ENCODE measurements at regions not wholly inside any gene's neighbourhood (a gene's known extent, or its start where the extent isn't known, plus 50 kb on each side); places are given as distances from the start of the nearest gene placed in this dataset.
"Not testable (repeated sequence)": the region's sequence is repeated elsewhere in the genome, so short reads cannot be mapped to it uniquely, and the experiment has no call there.

- DNase-seq: no peak
Observed at GRCh38 chr13:99731747-99732146, 230.5 kb downstream of the TM9SF2 start.

GRCh38 chr13:99730403-99730802 lies 229.1 kb downstream of the TM9SF2 start:
- DNase-seq: no peak

GRCh38 chr13:99729745-99730144 lies 228.5 kb downstream of the TM9SF2 start:
- DNase-seq: no peak

- DNase-seq: not testable (repeated sequence)
Observed at GRCh38 chr13:99727651-99728050, 226.4 kb downstream of the TM9SF2 start.

- no peak for DNase-seq
Observed at GRCh38 chr13:99726282-99726894, 225.1 kb downstream of the TM9SF2 start.

- DNase-seq: no peak
Observed at GRCh38 chr13:99725644-99726043, 224.4 kb downstream of the TM9SF2 start.

- no peak for DNase-seq
Observed at GRCh38 chr13:99724633-99725517, 223.6 kb downstream of the TM9SF2 start.

- no peak for DNase-seq
Observed at GRCh38 chr13:99723878-99724277, 222.6 kb downstream of the TM9SF2 start.

GRCh38 chr13:99722931-99723330 lies 221.7 kb downstream of the TM9SF2 start:
- no peak for DNase-seq

- no peak for DNase-seq
Observed at GRCh38 chr13:99722338-99722818, 221.1 kb downstream of the TM9SF2 start.

GRCh38 chr13:99721606-99722337 lies 220.5 kb downstream of the TM9SF2 start:
- no peak for DNase-seq

GRCh38 chr13:99717959-99718674 lies 216.8 kb downstream of the TM9SF2 start:
- DNase-seq: no peak

GRCh38 chr13:99709134-99709533 lies 207.9 kb downstream of the TM9SF2 start:
- no peak for DNase-seq

- DNase-seq: no peak
Observed at GRCh38 chr13:99704390-99704789, 203.1 kb downstream of the TM9SF2 start.

- no peak for DNase-seq
Observed at GRCh38 chr13:99703908-99704307, 202.6 kb downstream of the TM9SF2 start.

- DNase-seq: no peak
Observed at GRCh38 chr13:99702687-99703319, 201.5 kb downstream of the TM9SF2 start.

GRCh38 chr13:99700468-99700867 lies 199.2 kb downstream of the TM9SF2 start:
- DNase-seq: no peak

- no peak for DNase-seq
Observed at GRCh38 chr13:99698816-99699099, 197.5 kb downstream of the TM9SF2 start.

- DNase-seq: no peak
Observed at GRCh38 chr13:99698010-99698815, 196.9 kb downstream of the TM9SF2 start.

GRCh38 chr13:99695857-99696256 lies 194.6 kb downstream of the TM9SF2 start:
- DNase-seq: no peak

- no peak for DNase-seq
Observed at GRCh38 chr13:99693852-99694611, 192.8 kb downstream of the TM9SF2 start.
